Aorta (tissue), 5 donors: ENCODE measurements at regions not wholly inside any gene's neighbourhood (a gene's known extent, or its start where the extent isn't known, plus 50 kb on each side); places are given as distances from the start of the nearest gene placed in this dataset.

ENCODE experiments used
- ATAC-seq: fragments of 200-7000 bp; cut with Tn5 transposase; one replicate; pipeline ENCODE4 v1.9.1; 2022; ENCODE audit warnings: moderate library complexity; ENCODE audit not compliant: low FRiP score
- DNase-seq, 2 donors: peaks; one replicate each; pipeline ENCODE4 v3.0.0-alpha.2; 2020
- H3K27ac ChIP-seq, 2 donors: one replicate each; pipeline ENCODE4 v1.5.1; 2013; ENCODE audit warnings: low read length in 2 of 2, mild to moderate bottlenecking in 2 of 2, moderate library complexity in 2 of 2, control low read depth in 1 of 2, inconsistent platforms in 1 of 2, low read depth in 1 of 2
- H3K27me3 ChIP-seq, 2 donors: one replicate each; pipeline ENCODE4 v1.6.1; 2013; ENCODE audit warnings: control low read depth in 1 of 2, low read length in 1 of 2, mild to moderate bottlenecking in 1 of 2, moderate library complexity in 1 of 2; ENCODE audit not compliant: insufficient read depth in 2 of 2, control insufficient read depth in 1 of 2
- H3K36me3 ChIP-seq, 2 donors: one replicate each; pipeline ENCODE4 v1.6.1; 2013; ENCODE audit warnings: control low read depth in 1 of 2, low read length in 1 of 2, mild to moderate bottlenecking in 1 of 2; ENCODE audit not compliant: insufficient read depth in 2 of 2, control insufficient read depth in 1 of 2
- H3K4me1 ChIP-seq, 2 donors: one replicate each; pipeline ENCODE4 v1.6.1; 2013; ENCODE audit warnings: low read length in 2 of 2, control low read depth in 1 of 2, mild to moderate bottlenecking in 1 of 2, moderate library complexity in 1 of 2; ENCODE audit not compliant: insufficient read depth in 2 of 2, control insufficient read depth in 1 of 2
- H3K4me3 ChIP-seq, 2 donors: one replicate each; pipeline ENCODE4 v1.5.1; 2013; ENCODE audit warnings: low read length in 2 of 2, control low read depth in 1 of 2, mild to moderate bottlenecking in 1 of 2
- H3K9me3 ChIP-seq: one replicate; pipeline ENCODE4 v1.6.1; 2013; ENCODE audit warnings: mild to moderate bottlenecking, low read length; ENCODE audit not compliant: control insufficient read depth
- WGBS, 2 donors: extraction: QIAGEN DNeasy Blood & Tissue Kit; methylation state at CpG; one replicate each; pipeline ENCODE4 v1.1.7; 2013; 5-methylcytosine and 5-hydroxymethylcytosine counted together
- intact Hi-C, 2 donors: fragments of 100-400 bp; cut with DNase I; formaldehyde crosslinking; loops; one replicate each; pipeline versions ENCODE4 v1.14.2 to v1.15.0; 2022
- donor health status: healthy with polysubstance abuse.
- donor health status: Bipolar disorder and iron deficiency.
- donor health status: DM: no; HTN: no; CAD: no.
- donor health status: DM: no; HTN: no; CAD: no.
- donor health status: DM: yes; HTN: yes; CAD: no.

DNA sequence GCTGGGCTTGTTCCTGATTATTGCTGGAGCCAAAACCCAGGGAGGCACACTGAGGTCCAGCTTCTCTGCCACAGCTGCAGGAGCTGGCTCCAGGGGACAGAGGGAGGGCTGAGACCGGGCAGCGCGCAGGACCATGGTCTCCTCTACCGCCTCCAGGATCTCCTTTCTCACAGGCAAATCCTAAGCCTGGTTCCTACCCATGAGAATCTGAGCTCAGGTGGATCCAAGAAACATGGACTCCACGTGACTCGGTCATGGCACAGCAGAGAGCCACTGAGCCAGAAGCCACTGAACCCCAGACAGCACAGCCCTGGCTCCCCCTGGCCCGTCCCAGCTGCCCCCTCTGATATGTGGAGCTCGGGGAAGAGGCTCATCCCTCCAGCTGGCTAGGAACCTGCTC lies 653.4 kb upstream of the ID2 start:
- intact Hi-C loops: no loop called here
- Histone ChIP-seq H3K4me1 (no peaks in the 10 kb centered on the region), H3K4me3 (no peak overlapping the region), H3K9me3 (no peaks in the 10 kb centered on the region), H3K27ac (no peak overlapping the region), H3K27me3 (no peaks in the 10 kb centered on the region), H3K36me3 (no peaks in the 10 kb centered on the region)
- DNase-seq (no peak), ATAC-seq (no peak)
- 88 to 92% methylated on average over 8 of the region's 8 CpGs for WGBS, 2 donors

DNA sequence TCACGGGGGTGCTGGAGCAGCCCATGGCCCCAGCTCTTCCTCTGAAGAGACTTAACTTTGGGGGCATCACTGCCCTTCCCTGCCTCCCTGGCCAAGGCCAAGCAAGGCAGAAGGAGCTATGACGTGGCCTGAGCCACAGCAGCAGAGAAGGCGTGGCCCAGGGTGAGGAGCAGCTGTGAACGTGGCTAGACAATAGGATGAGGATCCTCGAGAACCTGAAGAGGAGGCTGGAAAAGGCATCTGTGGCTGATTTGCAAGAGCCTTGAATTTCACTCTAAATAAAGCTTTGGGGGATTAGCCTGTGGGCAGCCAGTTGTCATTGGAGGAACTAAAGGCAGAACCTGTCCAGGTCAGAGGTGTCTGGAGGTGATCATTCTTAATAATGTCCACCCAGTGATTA lies 652.9 kb upstream of the ID2 start:
- H3K4me3 ChIP-seq: no peak overlapping the region
- no peaks in the 10 kb centered on the region for H3K9me3 ChIP-seq
- H3K27me3 ChIP-seq: no peaks in the 10 kb centered on the region
- H3K27ac ChIP-seq: no peak overlapping the region
- ATAC-seq: no peak
- 93 to 99% methylated on average over 5 of the region's 5 CpGs for WGBS, 2 donors
- DNase-seq: no peak
- no peaks in the 10 kb centered on the region for H3K4me1 ChIP-seq
- intact Hi-C loops: no loop called here
- no peaks in the 10 kb centered on the region for H3K36me3 ChIP-seq

DNA sequence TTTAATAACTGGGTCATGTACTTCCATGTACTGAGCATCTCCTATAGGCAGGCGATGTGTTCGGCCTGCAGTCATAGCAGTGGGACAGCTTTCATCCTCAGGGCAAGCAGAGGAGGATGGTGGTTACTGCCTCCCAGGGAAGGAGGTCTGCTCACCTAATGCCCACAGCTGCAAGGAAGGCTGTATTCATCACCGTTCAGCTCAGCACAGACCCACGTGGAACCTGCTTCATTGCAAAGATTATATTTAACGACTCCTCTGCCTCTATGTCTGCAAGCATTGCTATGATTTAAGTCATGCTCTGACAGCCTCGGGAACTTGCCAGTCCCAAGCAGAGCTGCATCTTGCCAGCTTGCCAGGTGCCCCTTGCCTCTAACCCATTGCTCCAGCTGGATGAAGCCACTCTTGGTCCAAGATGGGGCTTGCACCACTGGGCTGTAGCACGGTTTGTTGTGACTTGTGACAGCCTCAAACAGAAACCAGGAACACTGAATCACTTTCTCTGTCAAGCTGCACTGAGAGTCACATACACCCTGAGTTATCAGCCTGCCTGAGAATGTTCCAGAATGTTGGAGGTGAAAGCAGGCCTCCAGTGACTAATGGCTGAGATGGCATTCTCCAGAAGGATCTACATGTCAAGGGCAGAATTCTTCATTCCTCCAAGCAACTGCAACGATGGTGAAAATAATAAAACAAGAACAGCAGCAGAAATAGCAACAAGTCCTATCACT lies 651.1 kb upstream of the ID2 start:
- Histone ChIP-seq H3K9me3 (no peaks in the 10 kb centered on the region), H3K4me3 (no peak overlapping the region), H3K4me1 (no peaks in the 10 kb centered on the region), H3K27ac (no peak overlapping the region), H3K27me3 (no peaks in the 10 kb centered on the region), H3K36me3 (no peaks in the 10 kb centered on the region)
- WGBS, 2 donors: 37 to 38% methylated on average over 8 of the region's 8 CpGs
- intact Hi-C loops: no loop called here
- no peak for ATAC-seq
- DNase-seq: no peak

DNA sequence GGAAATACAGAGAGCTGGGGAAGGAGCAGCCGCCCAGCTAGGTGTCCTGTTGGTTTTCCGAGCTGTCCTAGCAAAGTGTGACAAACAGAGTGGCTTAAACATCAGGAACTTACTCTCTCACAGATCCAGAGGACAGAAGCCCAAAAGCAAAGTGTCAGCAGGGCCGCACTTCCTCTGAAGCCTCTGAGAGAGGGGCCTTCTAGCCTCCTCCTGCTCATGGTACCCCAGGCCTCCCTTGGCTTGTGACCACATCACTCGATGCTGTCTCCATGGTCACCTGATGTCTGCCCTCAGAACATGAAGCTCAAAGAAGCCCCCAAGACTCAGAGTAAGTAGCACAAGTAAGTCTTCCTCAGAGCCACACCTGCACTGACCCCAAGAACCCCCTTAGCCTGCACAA lies 650.5 kb upstream of the ID2 start:
- ATAC-seq (no peak), DNase-seq (no peak)
- Histone ChIP-seq H3K4me1 (no peaks in the 10 kb centered on the region), H3K36me3 (no peaks in the 10 kb centered on the region), H3K4me3 (no peak overlapping the region), H3K9me3 (no peaks in the 10 kb centered on the region), H3K27ac (no peak overlapping the region), H3K27me3 (no peaks in the 10 kb centered on the region)
- WGBS, 2 donors: 84 to 88% methylated on average over 4 of the region's 4 CpGs
- intact Hi-C loops: no loop called here

DNA sequence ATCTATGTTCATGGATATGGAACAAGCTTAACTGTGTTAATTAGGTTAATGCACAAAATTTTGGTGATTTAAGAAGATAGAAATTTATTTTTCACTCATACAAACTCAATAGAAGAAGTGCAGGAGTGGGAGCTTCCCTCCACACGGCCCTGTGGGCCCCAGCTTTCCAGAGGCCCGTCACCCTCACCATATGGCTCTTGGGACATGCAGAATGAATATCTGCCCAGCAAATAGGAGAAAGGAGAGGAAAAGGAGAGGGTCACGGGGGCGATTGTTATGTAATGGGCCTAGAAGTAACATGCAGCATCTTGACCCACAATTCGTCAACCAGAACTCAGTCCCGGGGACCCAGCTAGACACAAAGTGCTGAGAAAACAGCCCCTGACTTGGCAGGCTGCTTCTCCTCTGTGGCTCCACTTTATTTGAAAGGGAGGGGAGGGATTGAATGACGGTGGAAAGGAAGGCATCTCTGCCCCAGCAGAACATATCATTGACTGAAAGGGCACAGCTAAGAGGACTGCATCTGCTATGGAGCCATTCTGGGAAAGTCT lies 648.2 kb upstream of the ID2 start:
- Histone ChIP-seq H3K27ac (no peak overlapping the region), H3K27me3 (no peaks in the 10 kb centered on the region), H3K36me3 (no peaks in the 10 kb centered on the region), H3K4me1 (no peaks in the 10 kb centered on the region), H3K9me3 (no peaks in the 10 kb centered on the region), H3K4me3 (no peak overlapping the region)
- 88 to 92% methylated on average over 7 of the region's 7 CpGs for WGBS, 2 donors
- intact Hi-C loops: no loop called here
- DNase-seq (no peak), ATAC-seq (no peak)

DNA sequence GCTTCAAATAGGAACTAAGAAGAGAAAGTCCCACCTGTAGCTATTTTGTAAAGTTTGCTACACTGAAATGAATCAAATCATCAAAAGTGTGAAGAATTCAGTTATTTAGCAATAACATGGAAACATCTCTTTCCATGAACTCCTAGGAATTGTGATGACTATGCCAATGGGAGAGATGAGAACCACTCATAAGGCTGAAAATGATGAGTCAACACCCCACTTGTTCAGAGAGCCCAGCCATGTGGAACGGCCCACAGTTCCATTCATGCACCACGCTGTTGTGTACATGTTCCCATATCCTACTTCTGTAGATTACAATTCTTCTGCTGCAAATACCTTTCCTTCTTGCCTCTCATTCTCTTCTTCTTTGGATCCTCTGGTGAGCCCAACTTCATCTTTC lies 645.5 kb upstream of the ID2 start:
- no peak for ATAC-seq
- no peaks in the 10 kb centered on the region for H3K27me3 ChIP-seq
- 95 to 98% methylated on average over 2 of the region's 2 CpGs for WGBS, 2 donors

DNA sequence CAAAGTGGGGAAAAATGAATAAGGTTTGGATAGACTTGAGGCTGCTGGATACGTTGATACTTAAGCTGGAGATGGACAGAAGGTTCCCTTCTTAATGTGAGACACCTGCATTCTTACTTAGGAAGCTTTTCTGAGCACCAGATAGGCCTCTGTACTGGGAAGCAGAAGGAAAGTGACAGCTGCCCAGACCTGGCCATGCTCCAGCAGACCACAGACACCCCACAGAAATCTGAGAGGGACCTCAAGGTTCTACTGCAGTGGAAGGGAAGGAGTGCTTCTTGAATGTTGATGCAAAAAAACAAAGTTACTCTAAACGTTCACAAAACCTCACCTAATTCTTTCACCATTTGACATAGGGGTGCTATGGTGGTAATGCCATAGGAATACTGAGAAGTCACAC lies 642.1 kb upstream of the ID2 start:
- intact Hi-C loops: no loop called here
- Histone ChIP-seq H3K36me3 (no peaks in the 10 kb centered on the region), H3K27ac (no peak overlapping the region), H3K27me3 (no peaks in the 10 kb centered on the region), H3K9me3 (no peaks in the 10 kb centered on the region), H3K4me1 (no peaks in the 10 kb centered on the region), H3K4me3 (no peak overlapping the region)
- WGBS, 2 donors: 75 to 79% methylated on average over 2 of the region's 2 CpGs
- DNase-seq: no peak
- ATAC-seq: no peak

More for the DNA sequence above, 645.5 kb upstream of the ID2 start:
- Histone ChIP-seq H3K36me3 (no peaks in the 10 kb centered on the region), H3K9me3 (no peaks in the 10 kb centered on the region), H3K27ac (no peak overlapping the region), H3K4me1 (no peaks in the 10 kb centered on the region), H3K4me3 (no peak overlapping the region)
- no peak for DNase-seq
- intact Hi-C loops: no loop called here

DNA sequence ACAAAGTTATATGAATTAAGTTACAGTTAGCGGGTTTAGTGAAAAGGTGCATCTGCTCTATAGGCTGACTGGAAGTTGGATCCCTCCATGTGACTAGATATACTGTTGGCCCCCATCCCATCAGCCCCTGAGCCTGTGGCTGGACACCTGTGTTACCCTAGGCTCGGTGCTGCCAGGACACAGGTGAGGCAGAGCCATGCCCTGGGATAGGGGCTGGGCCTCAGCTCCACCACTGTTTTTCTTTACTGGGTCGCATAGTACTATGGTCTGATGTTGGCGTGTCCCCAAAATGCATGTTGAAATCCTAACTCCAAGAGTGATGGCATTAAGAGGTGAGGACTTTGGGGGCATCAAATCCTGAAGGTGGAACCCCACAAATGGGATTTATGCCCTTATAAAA lies 638.6 kb upstream of the ID2 start:
- ATAC-seq (no peak), DNase-seq (no peak)
- WGBS, 2 donors: 95 to 99% methylated on average over 4 of the region's 4 CpGs
- Histone ChIP-seq H3K4me3 (no peak overlapping the region), H3K27me3 (no peaks in the 10 kb centered on the region), H3K9me3 (no peaks in the 10 kb centered on the region), H3K4me1 (no peaks in the 10 kb centered on the region), H3K36me3 (no peaks in the 10 kb centered on the region), H3K27ac (no peak overlapping the region)
- intact Hi-C loops: no loop called here

DNA sequence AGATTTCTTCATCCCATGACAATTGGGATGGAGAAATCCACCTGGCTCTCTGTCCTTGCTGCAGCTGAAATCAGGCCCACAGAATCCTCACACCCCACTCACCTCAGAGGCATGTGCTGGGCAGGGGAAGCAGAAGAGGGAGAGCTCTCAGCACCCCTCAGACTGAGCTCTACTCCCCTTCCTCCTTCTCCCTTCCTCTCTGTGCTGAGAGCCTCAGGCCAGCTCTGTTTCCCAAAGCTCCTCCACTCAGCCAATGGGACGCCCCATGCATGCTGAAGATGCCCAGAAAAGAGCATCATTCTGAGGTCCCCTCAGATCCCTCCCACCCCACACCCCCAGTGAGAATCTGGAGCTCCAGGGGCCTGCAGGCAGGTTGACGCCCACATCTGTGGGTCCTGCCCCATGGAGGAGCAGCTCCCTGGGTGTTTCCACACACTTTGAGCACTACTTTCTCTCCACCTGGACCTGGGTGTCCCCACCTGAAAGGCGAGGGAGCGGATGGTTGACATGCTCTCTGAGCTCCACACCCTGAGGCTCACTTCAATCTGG lies 637.7 kb upstream of the ID2 start:
- ATAC-seq (no peak), DNase-seq (no peak)
- H3K4me3 ChIP-seq: no peak overlapping the region
- H3K4me1 ChIP-seq: no peaks in the 10 kb centered on the region
- intact Hi-C loops: no loop called here
- H3K27ac ChIP-seq: no peak overlapping the region
- WGBS, 2 donors: 98% methylated on average over 4 of the region's 4 CpGs
- no peaks in the 10 kb centered on the region for H3K36me3 ChIP-seq
- H3K27me3 ChIP-seq: no peaks in the 10 kb centered on the region
- H3K9me3 ChIP-seq: no peaks in the 10 kb centered on the region
